H1 (cell line): ENCODE measurements at regions not wholly inside any gene's neighbourhood (a gene's known extent, or its start where the extent isn't known, plus 50 kb on each side); places are given as distances from the start of the nearest gene placed in this dataset.

Source experiments
- CTCF ChIA-PET: fragments of 300-600 bp; sonication (Branson Sonifier 250); formaldehyde crosslinking; loops from one replicate; lab custom pipeline; 2021; ENCODE audit not compliant: partially characterized antibody; lab: Charles Lee
- POLR2A ChIA-PET: fragments of 300-600 bp; sonication (Branson Sonifier 250); formaldehyde crosslinking; loops from one replicate; lab custom pipeline; 2021; ENCODE audit warnings: inconsistent platforms; ENCODE audit not compliant: partially characterized antibody; lab: Charles Lee
- DNase-seq, 2 experiments: peaks; one replicate each; pipeline versions ENCODE4 v3.0.0 to v3.0.0-alpha.2; 2010 to 2022; ENCODE audit warnings: low spot score in 2 of 2, low read depth in 1 of 2, mixed read lengths in 1 of 2
- FAIRE-seq: peaks from 2 replicates; lab custom pipeline; 2011; peaks lifted over from hg19 to GRCh38; lab: Jason Lieb, UNC
- H2AFZ ChIP-seq: 2 replicates; pipeline ENCODE4 v1.8.1; 2012; ENCODE audit warnings: low read length, inconsistent platforms
- H2AK5ac ChIP-seq: 2 replicates; pipeline ENCODE4 v1.6.1; 2013; ENCODE audit warnings: low read depth, low read length
- H2BK120ac ChIP-seq: replicated peaks from 2 replicates; pipeline ENCODE3; 2013; ENCODE audit warnings: low read depth, low read length, inconsistent platforms
- H2BK12ac ChIP-seq: 2 replicates; pipeline ENCODE4 v1.6.1; 2013; ENCODE audit warnings: low read depth, low read length
- H2BK15ac ChIP-seq: 2 replicates; pipeline ENCODE4 v1.6.1; 2013; ENCODE audit warnings: low read length
- H2BK20ac ChIP-seq: 2 replicates; pipeline ENCODE4 v1.6.1; 2013; ENCODE audit warnings: low read length
- H2BK5ac ChIP-seq: 2 replicates; pipeline ENCODE4 v1.6.1; 2013; ENCODE audit warnings: low read depth, low read length
- H3K14ac ChIP-seq: 2 replicates; pipeline ENCODE4 v1.6.1; 2013; ENCODE audit warnings: inconsistent platforms; ENCODE audit not compliant: insufficient read length
- H3K18ac ChIP-seq: 2 replicates; pipeline ENCODE4 v1.6.1; 2013; ENCODE audit warnings: low read length; ENCODE audit errors: extremely low read depth
- H3K23ac ChIP-seq: 2 replicates; pipeline ENCODE4 v1.6.1; 2013; ENCODE audit warnings: inconsistent platforms; ENCODE audit not compliant: insufficient read length
- H3K23me2 ChIP-seq: 2 replicates; pipeline ENCODE4 v1.6.1; 2013; ENCODE audit warnings: low read depth, low read length
- H3K27ac ChIP-seq: 2 replicates; pipeline ENCODE4 v1.6.1; 2011; ENCODE audit warnings: low read depth, low read length, inconsistent platforms
- H3K27me3 ChIP-seq, 4 experiments: replicated peaks in 1 of 4; 1 replicate in 1 of 4; 2 replicates in 3 of 4; pipeline versions ENCODE4 v1.6.1 to v1.8.1; 2011 to 2013; ENCODE audit warnings: low read length in 3 of 4, mild to moderate bottlenecking in 3 of 4, inconsistent platforms in 2 of 4, mixed read lengths in 2 of 4, moderate library complexity in 1 of 4; ENCODE audit not compliant: control insufficient read depth in 3 of 4, insufficient read depth in 3 of 4; ENCODE audit errors: extremely low read depth in 1 of 4
- H3K36me3 ChIP-seq, 4 experiments: 2 replicates each; pipeline versions ENCODE4 v1.6.1 to v1.8.1; 2011 to 2013; ENCODE audit warnings: mild to moderate bottlenecking in 4 of 4, low read length in 3 of 4, moderate library complexity in 2 of 4, control low read depth in 1 of 4, inconsistent platforms in 1 of 4; ENCODE audit not compliant: insufficient read depth in 4 of 4, control insufficient read depth in 2 of 4
- H3K4ac ChIP-seq: replicated peaks from 2 replicates; pipeline ENCODE3; 2013; ENCODE audit warnings: low read length, low read depth, mixed read lengths, inconsistent platforms; ENCODE audit not compliant: insufficient read length
- H3K4me1 ChIP-seq, 4 experiments: replicated peaks in 1 of 4; 1 replicate in 1 of 4; 2 replicates in 3 of 4; pipeline versions ENCODE4 v1.6.1 to v1.8.1; 2011 to 2013; ENCODE audit warnings: low read length in 3 of 4, inconsistent platforms in 2 of 4, mixed read lengths in 1 of 4; ENCODE audit not compliant: insufficient read depth in 4 of 4, control insufficient read depth in 3 of 4
- H3K4me2 ChIP-seq, 2 experiments: 2 replicates each; pipeline versions ENCODE4 v1.6.1 to v1.8.1; 2011 to 2013; ENCODE audit warnings: low read depth in 2 of 2, low read length in 2 of 2, control low read depth in 1 of 2, inconsistent platforms in 1 of 2, mild to moderate bottlenecking in 1 of 2; ENCODE audit not compliant: insufficient read depth in 1 of 2
- H3K4me3 ChIP-seq, 4 experiments: fragments of 200-600, 300-600 bp in 1 of 4; sonication (generic), shearing (Covaris generic), sonication (Bioruptor Twin) in 1 of 4; 2 replicates each; pipeline versions ENCODE4 v1.5.1 to v1.8.1; 2011 to 2016; ENCODE audit warnings: low read length in 4 of 4, low read depth in 3 of 4, control low read depth in 2 of 4, inconsistent platforms in 2 of 4, mild to moderate bottlenecking in 2 of 4, mixed read lengths in 1 of 4, moderate library complexity in 1 of 4; ENCODE audit not compliant: insufficient read depth in 2 of 4; ENCODE audit errors: extremely low read depth in 1 of 4
- H3K56ac ChIP-seq: replicated peaks from 2 replicates; pipeline ENCODE3; 2013; ENCODE audit warnings: low read depth, mild to moderate bottlenecking, mixed read lengths, low read length, inconsistent platforms; ENCODE audit not compliant: insufficient read length
- H3K79me1 ChIP-seq: 2 replicates; pipeline ENCODE4 v1.6.1; 2013; ENCODE audit warnings: low read depth, low read length, control low read depth
- H3K79me2 ChIP-seq, 2 experiments: 2 replicates each; pipeline versions ENCODE4 v1.6.1 to v1.8.1; 2012 to 2013; ENCODE audit warnings: low read length in 2 of 2, mild to moderate bottlenecking in 2 of 2, inconsistent platforms in 1 of 2; ENCODE audit not compliant: insufficient read depth in 2 of 2, control insufficient read depth in 1 of 2
- H3K9ac ChIP-seq, 4 experiments: replicated peaks in 1 of 4; 1 replicate in 1 of 4; 2 replicates in 3 of 4; pipeline versions ENCODE4 v1.6.1 to v1.8.1; 2011 to 2013; ENCODE audit warnings: low read depth in 3 of 4, low read length in 3 of 4, control low read depth in 2 of 4, mild to moderate bottlenecking in 2 of 4, moderate library complexity in 2 of 4, inconsistent platforms in 1 of 4; ENCODE audit errors: extremely low read depth in 1 of 4
- H3K9me3 ChIP-seq, 2 experiments: 2 replicates each; pipeline versions ENCODE4 v1.6.1 to v1.8.1; 2012 to 2013; ENCODE audit warnings: mild to moderate bottlenecking in 2 of 2, moderate library complexity in 2 of 2, control low read depth in 1 of 2, inconsistent platforms in 1 of 2, low read depth in 1 of 2, low read length in 1 of 2, mixed read lengths in 1 of 2; ENCODE audit not compliant: insufficient read depth in 2 of 2
- H4K20me1 ChIP-seq, 2 experiments: replicated peaks in 1 of 2; 2 replicates each; pipeline versions ENCODE3 to v1.8.1; 2011 to 2013; ENCODE audit warnings: inconsistent platforms in 2 of 2, low read length in 2 of 2, mild to moderate bottlenecking in 1 of 2; ENCODE audit not compliant: insufficient read depth in 2 of 2, control insufficient read depth in 1 of 2
- H4K5ac ChIP-seq: 2 replicates; pipeline ENCODE4 v1.6.1; 2013; ENCODE audit warnings: low read length, low read depth, mixed read lengths, inconsistent platforms; ENCODE audit not compliant: insufficient read length
- H4K8ac ChIP-seq: 2 replicates; pipeline ENCODE4 v1.8.0; 2013; ENCODE audit warnings: mild to moderate bottlenecking, moderate library complexity, low read length, inconsistent platforms; ENCODE audit not compliant: insufficient read depth; ENCODE audit errors: extremely low read depth
- H4K91ac ChIP-seq: replicated peaks from 2 replicates; pipeline ENCODE3; 2013; ENCODE audit warnings: low read length, mixed read lengths, inconsistent platforms; ENCODE audit not compliant: insufficient read length
- ASH2L ChIP-seq: fragments of 200-600, 300-600 bp; sonication (generic); IDR thresholded peaks from one replicate; pipeline ENCODE4 v1.7.1; 2017; ENCODE audit warnings: low read length
- HDAC6 ChIP-seq: IDR thresholded peaks from one replicate; pipeline ENCODE4 v1.7.1; 2012; ENCODE audit warnings: low read depth, mild to moderate bottlenecking, inconsistent platforms, low read length, moderate library complexity
- KDM1A ChIP-seq: fragments of 200-600, 300-600 bp; sonication (generic); IDR thresholded peaks from 2 replicates; pipeline ENCODE4 v1.7.1; 2016; ENCODE audit warnings: mild to moderate bottlenecking, low read length, borderline replicate concordance
- NRF1 ChIP-seq: IDR thresholded peaks from 2 replicates; pipeline ENCODE4 v1.6.1; 2011; ENCODE audit warnings: mild to moderate bottlenecking, low read depth, low read length, improper control_type of control experiment
- POU5F1 ChIP-seq: IDR thresholded peaks from 2 replicates; pipeline ENCODE4 v1.6.1; 2011; ENCODE audit warnings: low read depth, mild to moderate bottlenecking, low read length, moderate library complexity
- RAD21 ChIP-seq, 2 experiments: IDR thresholded peaks in 1 of 2; conservative IDR thresholded peaks in 1 of 2; 2 replicates each; pipeline ENCODE4 v1.6.1; 2011; ENCODE audit warnings: low read depth in 2 of 2, low read length in 2 of 2, improper control_type of control experiment in 1 of 2, inconsistent platforms in 1 of 2, mild to moderate bottlenecking in 1 of 2, moderate library complexity in 1 of 2
- RNF2 ChIP-seq: fragments of 200-900, 300-1000 bp; sonication (generic); IDR thresholded peaks from 2 replicates; pipeline ENCODE4 v1.7.1; 2016; ENCODE audit warnings: borderline replicate concordance, low read depth, mild to moderate bottlenecking, antibody characterized with exemption, low read length; ENCODE audit not compliant: poor library complexity, severe bottlenecking; ENCODE audit errors: missing control alignments
- SAP30 ChIP-seq: fragments of 300-600 bp; sonication (generic); IDR thresholded peaks from 2 replicates; pipeline ENCODE4 v1.7.1; 2012; ENCODE audit warnings: low read length, moderate library complexity, mild to moderate bottlenecking, inconsistent platforms; ENCODE audit not compliant: insufficient read depth, insufficient replicate concordance
- SUZ12 ChIP-seq: fragments of 200-600 bp; sonication (generic); IDR thresholded peaks from 2 replicates; pipeline ENCODE4 v1.6.1; 2012; ENCODE audit warnings: mild to moderate bottlenecking, inconsistent platforms, low read length, moderate library complexity, mixed read lengths
- TEAD4 ChIP-seq: IDR thresholded peaks from 2 replicates; pipeline ENCODE4 v1.6.1; 2012; ENCODE audit warnings: low read depth, low read length, inconsistent platforms, mixed read lengths
- WGBS, 2 experiments: shearing (Covaris generic) in 1 of 2; methylation state at CpG; one replicate each; pipeline versions ENCODE4 v1.1.6 to v1.1.7; 2013 to 2015; ENCODE audit warnings: low lambda C conversion rate in 2 of 2, mixed read lengths in 2 of 2, inconsistent platforms in 1 of 2, low coverage in 1 of 2, missing lambda C conversion rate in 1 of 2; ENCODE audit not compliant: insufficient replicate concordance in 2 of 2, insufficient coverage in 1 of 2, insufficient read length in 1 of 2; ENCODE audit errors: extremely low coverage in 1 of 2, missing lambda C conversion rate in 1 of 2; 5-methylcytosine and 5-hydroxymethylcytosine counted together

DNA sequence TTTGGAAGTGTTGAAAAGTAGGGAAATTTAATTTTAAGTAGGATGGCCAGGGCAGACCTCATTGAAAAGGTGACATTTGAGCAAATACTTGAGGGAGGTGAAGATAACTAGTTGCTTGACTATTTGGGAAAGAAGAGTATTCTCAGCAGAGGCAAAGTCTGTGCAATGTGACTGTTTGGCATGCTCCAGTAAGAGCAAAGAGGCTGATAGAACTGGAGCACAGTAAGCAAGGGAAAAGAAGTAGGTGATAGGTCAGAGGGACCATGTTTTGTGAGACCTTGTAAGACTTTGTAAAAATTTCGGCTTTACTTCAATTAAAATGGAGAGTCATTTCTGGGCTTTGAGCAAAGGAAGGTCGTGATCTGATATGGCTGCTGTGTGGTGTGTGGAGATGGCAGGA, 335.8 kb downstream of the ZIC1 start:
- H3K79me2 ChIP-seq: no peaks in the 10 kb centered on the region
- no peak for FAIRE-seq
- no peak overlapping the region for H3K4me3 ChIP-seq
- no peaks in the 10 kb centered on the region for H3K36me3 ChIP-seq
- no peak overlapping the region for H2BK5ac ChIP-seq
- DNase-seq: no peak
- no peaks in the 10 kb centered on the region for H3K4me1 ChIP-seq
- H3K4ac ChIP-seq: no peak overlapping the region
- H3K27ac ChIP-seq: no peak overlapping the region
- no peak overlapping the region for H2BK20ac ChIP-seq
- H3K27me3 ChIP-seq: no peaks in the 10 kb centered on the region
- no peak overlapping the region for H3K9ac ChIP-seq
- H3K4me2 ChIP-seq: no peak overlapping the region
- no peaks in the 10 kb centered on the region for H3K79me1 ChIP-seq
- H4K8ac ChIP-seq: no peak overlapping the region
- no peak overlapping the region for H4K91ac ChIP-seq
- no peak overlapping the region for H2BK12ac ChIP-seq
- CTCF ChIA-PET: no interaction called here
- TF ChIP-seq POU5F1 (no peak), RAD21 (IDR thresholded peaks at IDR 0.05 in 1 of 2, conservative IDR thresholded peaks at IDR 0.05 in 1 of 2; ENCODE audit: low read depth in 2 of 2, low read length in 2 of 2) (no peak), SUZ12 (no peak), RNF2 (no peak), KDM1A (no peak), HDAC6 (no peak), NRF1 (no peak), TEAD4 (no peak), ASH2L (no peak), SAP30 (no peak)
- POLR2A ChIA-PET: no interaction called here
- no peak overlapping the region for H2AK5ac ChIP-seq
- no peak overlapping the region for H4K5ac ChIP-seq
- H3K56ac ChIP-seq: no peak overlapping the region
- H3K9me3 ChIP-seq: no peaks in the 10 kb centered on the region
- H3K23ac ChIP-seq: no peak overlapping the region
- H4K20me1 ChIP-seq: no peaks in the 10 kb centered on the region
- H2BK15ac ChIP-seq: no peak overlapping the region
- no peak overlapping the region for H3K14ac ChIP-seq
- 50% methylated on average over 2 of the region's 2 CpGs; no CpG with 5 or more reads in 1 of the 2 experiments for WGBS, 2 experiments
- no peak overlapping the region for H2BK120ac ChIP-seq
- peak overlapping the region; percentile 62; the same call in 1 of the 2 replicates for H2AFZ ChIP-seq
- H3K18ac ChIP-seq: no peak overlapping the region
- no peaks in the 10 kb centered on the region for H3K23me2 ChIP-seq
